Aorta (tissue), 5 donors: ENCODE measurements at regions not wholly inside any gene's neighbourhood (a gene's known extent, or its start where the extent isn't known, plus 50 kb on each side); places are given as distances from the start of the nearest gene placed in this dataset.
A peak's percentile ranks its signal among the peaks of the same experiment; 100 is the strongest.
"Not testable (repeated sequence)": the region's sequence is repeated elsewhere in the genome, so short reads cannot be mapped to it uniquely, and the experiment has no call there.

Experiments
- ATAC-seq: fragments of 200-7000 bp; cut with Tn5 transposase; one replicate; pipeline ENCODE4 v1.9.1; 2022; ENCODE audit warnings: moderate library complexity; ENCODE audit not compliant: low FRiP score
- DNase-seq, 2 donors: peaks; one replicate each; pipeline ENCODE4 v3.0.0-alpha.2; 2020
- H3K27ac ChIP-seq, 2 donors: one replicate each; pipeline ENCODE4 v1.5.1; 2013; ENCODE audit warnings: low read length in 2 of 2, mild to moderate bottlenecking in 2 of 2, moderate library complexity in 2 of 2, control low read depth in 1 of 2, inconsistent platforms in 1 of 2, low read depth in 1 of 2
- H3K27me3 ChIP-seq, 2 donors: one replicate each; pipeline ENCODE4 v1.6.1; 2013; ENCODE audit warnings: control low read depth in 1 of 2, low read length in 1 of 2, mild to moderate bottlenecking in 1 of 2, moderate library complexity in 1 of 2; ENCODE audit not compliant: insufficient read depth in 2 of 2, control insufficient read depth in 1 of 2
- H3K36me3 ChIP-seq, 2 donors: one replicate each; pipeline ENCODE4 v1.6.1; 2013; ENCODE audit warnings: control low read depth in 1 of 2, low read length in 1 of 2, mild to moderate bottlenecking in 1 of 2; ENCODE audit not compliant: insufficient read depth in 2 of 2, control insufficient read depth in 1 of 2
- H3K4me1 ChIP-seq, 2 donors: one replicate each; pipeline ENCODE4 v1.6.1; 2013; ENCODE audit warnings: low read length in 2 of 2, control low read depth in 1 of 2, mild to moderate bottlenecking in 1 of 2, moderate library complexity in 1 of 2; ENCODE audit not compliant: insufficient read depth in 2 of 2, control insufficient read depth in 1 of 2
- H3K4me3 ChIP-seq, 2 donors: one replicate each; pipeline ENCODE4 v1.5.1; 2013; ENCODE audit warnings: low read length in 2 of 2, control low read depth in 1 of 2, mild to moderate bottlenecking in 1 of 2
- H3K9me3 ChIP-seq: one replicate; pipeline ENCODE4 v1.6.1; 2013; ENCODE audit warnings: mild to moderate bottlenecking, low read length; ENCODE audit not compliant: control insufficient read depth
- WGBS, 2 donors: extraction: QIAGEN DNeasy Blood & Tissue Kit; methylation state at CpG; one replicate each; pipeline ENCODE4 v1.1.7; 2013; 5-methylcytosine and 5-hydroxymethylcytosine counted together
- intact Hi-C, 2 donors: fragments of 100-400 bp; cut with DNase I; formaldehyde crosslinking; loops; one replicate each; pipeline versions ENCODE4 v1.14.2 to v1.15.0; 2022
- donor health status: healthy with polysubstance abuse.
- donor health status: Bipolar disorder and iron deficiency.
- donor health status: DM: no; HTN: no; CAD: no.
- donor health status: DM: no; HTN: no; CAD: no.
- donor health status: DM: yes; HTN: yes; CAD: no.

- intact Hi-C loops: no loop called here
- no peak overlapping the region for H3K27ac ChIP-seq
- DNase-seq (no peak), ATAC-seq (peak; percentile 41)
- no peaks in the 10 kb centered on the region for H3K9me3 ChIP-seq
- H3K36me3 ChIP-seq: no peaks in the 10 kb centered on the region
- no peaks in the 10 kb centered on the region for H3K4me1 ChIP-seq
- H3K4me3 ChIP-seq: no peak overlapping the region
- WGBS, 2 donors: 82 to 84% methylated on average over 6 of the region's 6 CpGs
- H3K27me3 ChIP-seq: no peaks in the 10 kb centered on the region
Observed at GRCh38 chr1:195744256-195744655, 864.0 kb downstream of the KCNT2 start.

- Histone ChIP-seq H3K27me3 (no peaks in the 10 kb centered on the region), H3K4me1 (no peaks in the 10 kb centered on the region), H3K4me3 (no peak overlapping the region), H3K9me3 (no peaks in the 10 kb centered on the region), H3K27ac (no peak overlapping the region), H3K36me3 (no peaks in the 10 kb centered on the region)
- no peak for ATAC-seq
- WGBS, 2 donors: 36 to 47% methylated on average over 1 of the region's 1 CpG
- intact Hi-C loops: no loop called here
- no peak for DNase-seq
Observed at GRCh38 chr1:195740862-195741261, 867.4 kb downstream of the KCNT2 start.

- no peaks in the 10 kb centered on the region for H3K27me3 ChIP-seq
- no peak for DNase-seq
- intact Hi-C loops: no loop called here
- ATAC-seq: no peak
- no peaks in the 10 kb centered on the region for H3K36me3 ChIP-seq
- no peak overlapping the region for H3K27ac ChIP-seq
- H3K4me3 ChIP-seq: no peak overlapping the region
- no peaks in the 10 kb centered on the region for H3K4me1 ChIP-seq
- WGBS, 2 donors: 62 to 68% methylated on average over 3 of the region's 3 CpGs
- H3K9me3 ChIP-seq: no peaks in the 10 kb centered on the region
Observed at GRCh38 chr1:195738966-195739650, 869.1 kb downstream of the KCNT2 start.

- ATAC-seq (no peak), DNase-seq (no peak)
- Histone ChIP-seq H3K4me1 (no peaks in the 10 kb centered on the region), H3K27me3 (no peaks in the 10 kb centered on the region), H3K36me3 (no peaks in the 10 kb centered on the region), H3K4me3 (no peak overlapping the region), H3K9me3 (no peaks in the 10 kb centered on the region), H3K27ac (no peak overlapping the region)
- intact Hi-C loops: no loop called here
Observed at GRCh38 chr1:195735140-195735539, 873.1 kb downstream of the KCNT2 start.

GRCh38 chr1:195733826-195734225, 874.4 kb downstream of the KCNT2 start:
- Histone ChIP-seq H3K27me3 (no peaks in the 10 kb centered on the region), H3K4me1 (no peaks in the 10 kb centered on the region), H3K27ac (no peak overlapping the region), H3K9me3 (no peaks in the 10 kb centered on the region), H3K4me3 (no peak overlapping the region), H3K36me3 (no peaks in the 10 kb centered on the region)
- intact Hi-C loops: no loop called here
- WGBS, 2 donors: 57 to 64% methylated on average over 1 of the region's 1 CpG
- DNase-seq (no peak), ATAC-seq (no peak)

GRCh38 chr1:195733408-195733807, 874.8 kb downstream of the KCNT2 start:
- no peaks in the 10 kb centered on the region for H3K36me3 ChIP-seq
- intact Hi-C loops: no loop called here
- no peaks in the 10 kb centered on the region for H3K27me3 ChIP-seq
- H3K27ac ChIP-seq: no peak overlapping the region
- H3K4me3 ChIP-seq: no peak overlapping the region
- H3K9me3 ChIP-seq: no peaks in the 10 kb centered on the region
- DNase-seq (no peak), ATAC-seq (peak; percentile 17)
- 69 to 75% methylated on average over 4 of the region's 4 CpGs for WGBS, 2 donors
- H3K4me1 ChIP-seq: no peaks in the 10 kb centered on the region

GRCh38 chr1:195731385-195731784, 876.9 kb downstream of the KCNT2 start:
- H3K27ac ChIP-seq: no peak overlapping the region
- intact Hi-C loops: no loop called here
- 86 to 90% methylated on average over 2 of the region's 2 CpGs for WGBS, 2 donors
- H3K9me3 ChIP-seq: no peaks in the 10 kb centered on the region
- H3K36me3 ChIP-seq: no peaks in the 10 kb centered on the region
- no peak overlapping the region for H3K4me3 ChIP-seq
- H3K27me3 ChIP-seq: no peaks in the 10 kb centered on the region
- no peak for ATAC-seq
- no peaks in the 10 kb centered on the region for H3K4me1 ChIP-seq
- no peak for DNase-seq

GRCh38 chr1:195723796-195724194, 884.4 kb downstream of the KCNT2 start:
- ATAC-seq: no peak
- no peaks in the 10 kb centered on the region for H3K27me3 ChIP-seq
- intact Hi-C loops: no loop called here
- no peak for DNase-seq
- H3K4me1 ChIP-seq: no peaks in the 10 kb centered on the region
- H3K36me3 ChIP-seq: no peaks in the 10 kb centered on the region
- 78 to 79% methylated on average over 4 of the region's 4 CpGs for WGBS, 2 donors
- no peak overlapping the region for H3K27ac ChIP-seq
- H3K9me3 ChIP-seq: no peaks in the 10 kb centered on the region
- no peak overlapping the region for H3K4me3 ChIP-seq

GRCh38 chr1:195722852-195723795, 885.1 kb downstream of the KCNT2 start:
- H3K4me1 ChIP-seq, intact Hi-C loops, H3K9me3 ChIP-seq, ATAC-seq, H3K36me3 ChIP-seq, DNase-seq, H3K27ac ChIP-seq, H3K4me3 ChIP-seq, H3K27me3 ChIP-seq: not testable (repeated sequence)
- WGBS, 2 donors: 97 to 98% methylated on average over 27 to 42 of the region's 42 CpGs
